MM.1S (cell line): ENCODE measurements at regions not wholly inside any gene's neighbourhood (a gene's known extent, or its start where the extent isn't known, plus 50 kb on each side); places are given as distances from the start of the nearest gene placed in this dataset.

Experiments used
- DNase-seq: peaks from one replicate; pipeline ENCODE4 v3.0.0-alpha.2; 2015
- H2AFZ ChIP-seq: fragments of 300-600 bp; sonication (generic); 2 replicates; pipeline ENCODE4 v1.6.0; 2016; ENCODE audit warnings: antibody characterized with exemption, low read length
- H3F3A ChIP-seq: fragments of 300-600 bp; sonication (generic); 2 replicates; pipeline ENCODE4 v1.6.1; 2016; ENCODE audit warnings: mild to moderate bottlenecking, antibody characterized with exemption, low read length, moderate library complexity, mixed read lengths; ENCODE audit not compliant: insufficient read depth
- H3K27ac ChIP-seq: fragments of 300-600 bp; sonication (generic); 2 replicates; pipeline ENCODE4 v1.5.1; 2016; ENCODE audit warnings: mild to moderate bottlenecking, low read length
- H3K27me3 ChIP-seq: fragments of 300-600 bp; sonication (generic); replicated peaks from 2 replicates; pipeline ENCODE4 v1.6.0; 2016; ENCODE audit warnings: low read length; ENCODE audit not compliant: insufficient read depth
- H3K36me3 ChIP-seq: fragments of 300-600 bp; sonication (generic); replicated peaks from 2 replicates; pipeline ENCODE4 v1.6.1; 2016; ENCODE audit warnings: mild to moderate bottlenecking, low read length, mixed read lengths; ENCODE audit not compliant: insufficient read depth
- H3K4me1 ChIP-seq: fragments of 300-600 bp; sonication (generic); 2 replicates; pipeline ENCODE4 v1.6.1; 2016; ENCODE audit warnings: low read length, mixed read lengths
- H3K4me2 ChIP-seq: fragments of 300-600 bp; sonication (generic); 2 replicates; pipeline ENCODE4 v1.6.0; 2016; ENCODE audit warnings: low read depth, low read length
- H3K4me3 ChIP-seq: fragments of 300-600 bp; sonication (generic); 2 replicates; pipeline ENCODE4 v1.5.1; 2016; ENCODE audit warnings: low read length, mixed read lengths
- H3K79me2 ChIP-seq: fragments of 300-600 bp; sonication (generic); 2 replicates; pipeline ENCODE4 v1.6.1; 2016; ENCODE audit warnings: mixed run types, low read length, mixed read lengths
- H3K9ac ChIP-seq: fragments of 300-600 bp; sonication (generic); 2 replicates; pipeline ENCODE4 v1.6.1; 2016; ENCODE audit warnings: low read length, mixed read lengths
- H3K9me2 ChIP-seq: fragments of 300-600 bp; sonication (generic); replicated peaks from 2 replicates; pipeline ENCODE4 v1.6.1; 2016; ENCODE audit warnings: mild to moderate bottlenecking, low read length, mixed read lengths; ENCODE audit not compliant: insufficient read depth
- H3K9me3 ChIP-seq: fragments of 300-600 bp; sonication (generic); replicated peaks from 2 replicates; pipeline ENCODE4 v1.6.1; 2016; ENCODE audit warnings: mild to moderate bottlenecking, low read length, mixed read lengths; ENCODE audit not compliant: insufficient read depth
- H4K20me1 ChIP-seq: fragments of 300-600 bp; sonication (generic); 2 replicates; pipeline ENCODE4 v1.6.1; 2016; ENCODE audit warnings: mild to moderate bottlenecking, low read length, moderate library complexity, mixed read lengths; ENCODE audit not compliant: insufficient read depth
- EZH2 ChIP-seq: fragments of 300-600 bp; sonication (generic); optimal IDR thresholded peaks from 2 replicates; pipeline ENCODE3; 2017; ENCODE audit warnings: low read depth, mild to moderate bottlenecking, antibody characterized with exemption, low read length, mixed read lengths
- EZH2phosphoT487 ChIP-seq: fragments of 300-600 bp; sonication (generic); IDR thresholded peaks from 2 replicates; pipeline ENCODE4 v1.6.1; 2018; ENCODE audit warnings: antibody characterized with exemption, low read length
- TF ChIP-seq, protein P1 (sequence below): fragments of 300-600 bp; sonication (generic); IDR thresholded peaks from 2 replicates; pipeline ENCODE4 v1.5.1; 2016; ENCODE audit warnings: antibody characterized with exemption, low read length, mixed read lengths

DNA sequence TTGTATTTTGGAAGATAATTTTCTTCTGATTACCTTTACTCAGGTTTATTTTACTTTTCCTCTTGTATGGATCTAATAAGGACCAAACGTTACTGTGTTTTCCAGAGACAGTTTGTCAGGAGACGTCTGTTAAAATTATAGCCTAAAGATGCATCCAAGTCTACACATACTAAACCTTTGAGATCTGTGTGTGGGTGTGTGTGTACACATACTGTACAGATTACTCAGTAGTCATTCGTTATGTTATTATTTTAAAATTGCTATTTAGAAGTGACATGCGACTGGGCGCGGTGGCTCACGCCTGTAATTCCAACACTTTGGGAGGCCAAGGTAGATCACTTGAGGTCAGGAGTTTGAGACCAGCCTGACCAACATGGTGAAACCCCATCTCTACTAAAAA is 51.6 kb upstream of the CNTLN start:
- TF ChIP-seq EZH2 (no peak), EZH2phosphoT487 (no peak)
- TF ChIP-seq, protein P1, sequence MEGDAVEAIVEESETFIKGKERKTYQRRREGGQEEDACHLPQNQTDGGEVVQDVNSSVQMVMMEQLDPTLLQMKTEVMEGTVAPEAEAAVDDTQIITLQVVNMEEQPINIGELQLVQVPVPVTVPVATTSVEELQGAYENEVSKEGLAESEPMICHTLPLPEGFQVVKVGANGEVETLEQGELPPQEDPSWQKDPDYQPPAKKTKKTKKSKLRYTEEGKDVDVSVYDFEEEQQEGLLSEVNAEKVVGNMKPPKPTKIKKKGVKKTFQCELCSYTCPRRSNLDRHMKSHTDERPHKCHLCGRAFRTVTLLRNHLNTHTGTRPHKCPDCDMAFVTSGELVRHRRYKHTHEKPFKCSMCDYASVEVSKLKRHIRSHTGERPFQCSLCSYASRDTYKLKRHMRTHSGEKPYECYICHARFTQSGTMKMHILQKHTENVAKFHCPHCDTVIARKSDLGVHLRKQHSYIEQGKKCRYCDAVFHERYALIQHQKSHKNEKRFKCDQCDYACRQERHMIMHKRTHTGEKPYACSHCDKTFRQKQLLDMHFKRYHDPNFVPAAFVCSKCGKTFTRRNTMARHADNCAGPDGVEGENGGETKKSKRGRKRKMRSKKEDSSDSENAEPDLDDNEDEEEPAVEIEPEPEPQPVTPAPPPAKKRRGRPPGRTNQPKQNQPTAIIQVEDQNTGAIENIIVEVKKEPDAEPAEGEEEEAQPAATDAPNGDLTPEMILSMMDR = no peak
- Histone ChIP-seq H3K4me2 (no peak overlapping the region), H2AFZ (no peak overlapping the region), H3K79me2 (no peaks in the 10 kb centered on the region), H3K9ac (no peak overlapping the region), H3K4me3 (no peak overlapping the region), H3K4me1 (no peaks in the 10 kb centered on the region), H3K27me3 (no peaks in the 10 kb centered on the region), H3K9me2 (no peaks in the 10 kb centered on the region), H3K27ac (no peak overlapping the region), H3K9me3 (no peaks in the 10 kb centered on the region), H4K20me1 (no peaks in the 10 kb centered on the region), H3F3A (no peaks in the 10 kb centered on the region), H3K36me3 (no peaks in the 10 kb centered on the region)
- DNase-seq = no peak

DNA sequence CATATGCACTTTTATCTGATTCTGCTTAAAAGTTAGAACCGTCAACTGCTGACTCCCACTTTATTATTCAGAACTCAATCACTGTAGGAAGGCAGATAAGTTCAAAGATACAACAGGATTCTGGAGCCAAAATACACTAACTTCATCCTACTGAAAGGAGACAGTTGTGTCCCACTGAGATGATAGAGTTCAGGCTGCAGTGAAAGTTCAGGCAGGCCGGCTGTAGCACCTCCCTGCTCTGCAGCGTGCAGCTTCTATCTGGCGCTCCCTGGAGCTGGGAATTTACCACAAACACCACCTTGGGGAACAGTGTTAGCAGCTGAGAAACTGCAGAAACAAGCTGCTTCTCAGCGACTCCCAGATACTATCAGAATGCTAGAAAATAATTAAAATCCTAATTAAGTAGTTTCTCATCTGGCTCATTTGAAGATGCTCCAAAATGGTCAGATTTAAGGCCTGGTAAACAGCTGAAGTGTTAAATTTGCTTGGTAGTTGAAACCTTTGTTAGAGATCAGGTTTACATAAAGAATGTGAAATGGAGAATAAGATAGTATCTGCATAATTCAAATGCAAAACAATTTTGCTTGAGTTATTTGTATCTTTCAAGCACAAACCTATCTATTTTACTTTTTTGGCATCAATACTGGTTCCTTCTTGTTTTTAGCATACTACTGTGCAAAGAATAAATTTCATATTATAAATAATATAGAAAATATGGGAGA is 52.3 kb upstream of the CNTLN start:
- H3K27ac ChIP-seq = no peak overlapping the region
- DNase-seq = no peak
- no peaks in the 10 kb centered on the region for H3K79me2 ChIP-seq
- H3K36me3 ChIP-seq = no peaks in the 10 kb centered on the region
- TF ChIP-seq, protein P1 = no peak
- TF ChIP-seq EZH2phosphoT487 (no peak), EZH2 (no peak)
- no peaks in the 10 kb centered on the region for H4K20me1 ChIP-seq
- no peaks in the 10 kb centered on the region for H3F3A ChIP-seq
- no peaks in the 10 kb centered on the region for H3K9me2 ChIP-seq
- no peaks in the 10 kb centered on the region for H3K27me3 ChIP-seq
- H3K4me2 ChIP-seq = no peak overlapping the region
- no peaks in the 10 kb centered on the region for H3K9me3 ChIP-seq
- no peaks in the 10 kb centered on the region for H3K4me1 ChIP-seq
- no peak overlapping the region for H3K4me3 ChIP-seq
- no peak overlapping the region for H2AFZ ChIP-seq
- H3K9ac ChIP-seq = no peak overlapping the region

DNA sequence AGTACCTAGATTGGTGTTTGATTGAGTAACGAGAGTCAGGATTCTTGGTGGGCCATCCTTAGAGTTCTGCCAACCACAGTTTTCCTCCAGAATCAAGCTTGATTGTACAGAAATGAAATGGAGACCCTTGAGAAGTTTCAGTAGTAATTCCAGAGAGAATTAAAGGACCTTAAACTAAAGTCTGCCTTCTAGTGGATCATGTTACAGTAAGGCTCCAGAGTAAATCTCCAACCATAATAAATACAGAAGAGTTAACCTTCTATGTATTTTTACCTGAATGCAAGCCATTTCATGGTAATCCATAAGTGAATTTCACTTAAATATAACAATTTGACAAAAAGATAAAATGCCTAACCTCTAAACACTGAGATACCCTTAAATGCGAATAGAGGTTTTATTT is 53.0 kb upstream of the CNTLN start:
- Histone ChIP-seq H3K27ac (no peak overlapping the region), H3K4me2 (no peak overlapping the region), H3K4me1 (no peaks in the 10 kb centered on the region), H3K9ac (no peak overlapping the region), H3K36me3 (no peaks in the 10 kb centered on the region), H3K27me3 (no peaks in the 10 kb centered on the region), H3F3A (no peaks in the 10 kb centered on the region), H3K9me2 (no peaks in the 10 kb centered on the region), H4K20me1 (no peaks in the 10 kb centered on the region), H3K9me3 (no peaks in the 10 kb centered on the region), H3K79me2 (no peaks in the 10 kb centered on the region), H2AFZ (no peak overlapping the region), H3K4me3 (no peak overlapping the region)
- TF ChIP-seq, protein P1 = no peak
- TF ChIP-seq EZH2 (no peak), EZH2phosphoT487 (no peak)
- no peak for DNase-seq
